Endothelial cell of umbilical vein (primary cell): ENCODE measurements at regions not wholly inside any gene's neighbourhood (a gene's known extent, or its start where the extent isn't known, plus 50 kb on each side); places are given as distances from the start of the nearest gene placed in this dataset.

Source experiments
- BruUV-seq: library from RNA; stranded (reverse); fragments of 400-500 nt; replicated peaks from 2 replicates; lab custom pipeline; 2021; lab: Mats Ljungman, UMichigan
- CTCF ChIA-PET: fragments of 300-600, 350-600 bp; sonication (Branson Sonifier 250); formaldehyde crosslinking; loops from one replicate; lab custom pipeline; 2021; ENCODE audit warnings: antibody characterized with exemption, inconsistent platforms; lab: Charles Lee
- POLR2A ChIA-PET: fragments of 300-600, 350-600 bp; sonication (Branson Sonifier 250); formaldehyde crosslinking; loops from one replicate; lab custom pipeline; 2021; ENCODE audit warnings: antibody characterized with exemption, inconsistent platforms; lab: Charles Lee
- DNase-seq: peaks from one replicate; pipeline ENCODE4 v3.0.0-alpha.2; 2011; ENCODE audit warnings: low read depth, low spot score
- FAIRE-seq: peaks from 2 replicates; lab custom pipeline; 2011; peaks lifted over from hg19 to GRCh38; lab: Jason Lieb, UNC
- H2AFZ ChIP-seq: 2 replicates; pipeline ENCODE4 v1.6.0; 2012; ENCODE audit warnings: low read depth, low read length, control low read depth, inconsistent platforms
- H3K27ac ChIP-seq: 2 replicates; pipeline ENCODE4 v1.5.1; 2011; ENCODE audit warnings: low read depth, mild to moderate bottlenecking, control low read depth, low read length, moderate library complexity; ENCODE audit not compliant: insufficient read depth
- H3K27me3 ChIP-seq, 2 experiments: 2 replicates each; pipeline versions ENCODE4 v1.6.0 to v1.6.1; 2011; ENCODE audit warnings: low read length in 2 of 2, mixed read lengths in 1 of 2; ENCODE audit not compliant: control insufficient read depth in 2 of 2, insufficient read depth in 2 of 2
- H3K36me3 ChIP-seq, 2 experiments: 2 replicates in 1 of 2; 3 replicates in 1 of 2; pipeline ENCODE4 v1.5.1; 2011; ENCODE audit warnings: low read length in 2 of 2, mild to moderate bottlenecking in 1 of 2, moderate library complexity in 1 of 2; ENCODE audit not compliant: control insufficient read depth in 2 of 2, insufficient read depth in 2 of 2; ENCODE audit errors: extremely low read depth in 1 of 2
- H3K4me1 ChIP-seq: 3 replicates; pipeline ENCODE4 v1.5.1; 2011; ENCODE audit warnings: mild to moderate bottlenecking, low read length; ENCODE audit not compliant: control insufficient read depth, insufficient read depth; ENCODE audit errors: extremely low read depth
- H3K4me2 ChIP-seq: 2 replicates; pipeline ENCODE4 v1.6.1; 2011; ENCODE audit warnings: low read length, control low read depth, mixed read lengths; ENCODE audit not compliant: insufficient read depth
- H3K4me3 ChIP-seq, 3 experiments: fragments of 200-600 bp in 1 of 3; sonication (generic), shearing (Covaris generic) in 1 of 3; replicated peaks in 1 of 3; 2 replicates each; pipeline ENCODE4 v1.5.1; 2011 to 2016; ENCODE audit warnings: control low read depth in 3 of 3, low read length in 3 of 3, mild to moderate bottlenecking in 2 of 3, inconsistent platforms in 1 of 3, low read depth in 1 of 3, moderate library complexity in 1 of 3; ENCODE audit not compliant: insufficient read depth in 1 of 3
- H3K79me2 ChIP-seq: 2 replicates; pipeline ENCODE4 v1.6.0; 2012; ENCODE audit warnings: low read length, inconsistent platforms; ENCODE audit not compliant: control insufficient read depth, insufficient read depth
- H3K9ac ChIP-seq: replicated peaks from 2 replicates; pipeline ENCODE3; 2011; ENCODE audit warnings: low read length, control low read depth; ENCODE audit not compliant: insufficient read depth; ENCODE audit errors: extremely low read depth
- H3K9me1 ChIP-seq: replicated peaks from 3 replicates; pipeline ENCODE4 v1.6.0; 2011; ENCODE audit warnings: mild to moderate bottlenecking, low read length; ENCODE audit not compliant: control insufficient read depth, insufficient read depth; ENCODE audit errors: extremely low read depth
- H3K9me3 ChIP-seq: replicated peaks from 2 replicates; pipeline ENCODE4 v1.5.1; 2012; ENCODE audit warnings: low read length, inconsistent platforms; ENCODE audit not compliant: control insufficient read depth, insufficient read depth
- H4K20me1 ChIP-seq: replicated peaks from 2 replicates; pipeline ENCODE3; 2011; ENCODE audit warnings: mild to moderate bottlenecking, low read length; ENCODE audit not compliant: control insufficient read depth, insufficient read depth; ENCODE audit errors: extremely low read depth
- CTCF ChIP-seq, 2 donors: IDR thresholded peaks; 1 replicate in 1 of 2; 2 replicates in 1 of 2; pipeline ENCODE4 v1.5.1; 2011; ENCODE audit warnings: low read length in 2 of 2, mild to moderate bottlenecking in 2 of 2, moderate library complexity in 2 of 2, control low read depth in 1 of 2, inconsistent platforms in 1 of 2, low read depth in 1 of 2; ENCODE audit not compliant: insufficient read depth in 1 of 2; ENCODE audit errors: extremely low read depth in 1 of 2
- EZH2 ChIP-seq: IDR thresholded peaks from 2 replicates; pipeline ENCODE4 v1.6.1; 2012; ENCODE audit warnings: borderline replicate concordance, low read depth, mild to moderate bottlenecking, moderate library complexity, low read length, inconsistent platforms; ENCODE audit not compliant: severe bottlenecking
- FOS ChIP-seq: IDR thresholded peaks from 2 replicates; pipeline ENCODE4 v1.6.1; 2011; ENCODE audit warnings: mild to moderate bottlenecking, low read length, moderate library complexity, borderline replicate concordance; ENCODE audit not compliant: insufficient read depth
- GATA2 ChIP-seq: IDR thresholded peaks from 2 replicates; pipeline ENCODE4 v1.7.0; 2011; ENCODE audit warnings: low read depth, mild to moderate bottlenecking, moderate library complexity, mixed read lengths, low read length; ENCODE audit not compliant: insufficient read length, insufficient read depth
- JUN ChIP-seq: IDR thresholded peaks from 2 replicates; pipeline ENCODE4 v1.6.1; 2011; ENCODE audit warnings: borderline replicate concordance, low read depth; ENCODE audit not compliant: insufficient read length, insufficient read depth
- MAX ChIP-seq: IDR thresholded peaks from 2 replicates; pipeline ENCODE4 v1.6.1; 2011; ENCODE audit not compliant: insufficient read depth, insufficient read length
- MYC ChIP-seq: IDR thresholded peaks from one replicate; pipeline ENCODE4 v1.6.1; 2011; ENCODE audit warnings: mild to moderate bottlenecking, low read depth, low read length
- POLR2A ChIP-seq: IDR thresholded peaks from 2 replicates; pipeline ENCODE4 v1.6.1; 2012; ENCODE audit warnings: low read depth, mild to moderate bottlenecking, control low read depth, low read length
- POLR2AphosphoS5 ChIP-seq: IDR thresholded peaks from 2 replicates; pipeline ENCODE4 v1.6.1; 2012; ENCODE audit warnings: low read depth, mild to moderate bottlenecking, control low read depth, low read length, moderate library complexity; ENCODE audit not compliant: insufficient read depth
- dilution Hi-C: fragments of 300-500 bp; cut with MboI; formaldehyde crosslinking; loops from one replicate; pipeline ENCODE4 v1.15.0; 2019; ENCODE audit warnings: low sequenced_read_pairs; ENCODE audit not compliant: extremely low pct_ligation_motif_present
- intact Hi-C: fragments of 100-400 bp; cut with micrococcal nuclease; formaldehyde crosslinking; loops from one replicate; pipeline ENCODE4 v1.10.0; 2022

- no peaks in the 10 kb centered on the region for H3K79me2 ChIP-seq
- no peak for DNase-seq
- no peaks in the 10 kb centered on the region for H3K36me3 ChIP-seq
- H3K9me3 ChIP-seq, result no peaks in the 10 kb centered on the region
- H2AFZ ChIP-seq, result no peak overlapping the region
- intact Hi-C loops (no loop called here), dilution Hi-C loops (no loop called here)
- no peak overlapping the region for H3K4me2 ChIP-seq
- H3K27me3 ChIP-seq, result no peaks in the 10 kb centered on the region
- no peak overlapping the region for H3K4me3 ChIP-seq
- ChIA-PET POLR2A (no interaction called here), CTCF (no interaction called here)
- H3K4me1 ChIP-seq, result no peaks in the 10 kb centered on the region
- H3K9ac ChIP-seq, result no peak overlapping the region
- no peaks in the 10 kb centered on the region for H3K9me1 ChIP-seq
- no peak overlapping the region for H3K27ac ChIP-seq
- TF ChIP-seq FOS (no peak), MYC (no peak), GATA2 (no peak), JUN (no peak), POLR2AphosphoS5 (no peak), POLR2A (no peak), MAX (no peak), CTCF (IDR thresholded peaks at IDR 0.05; ENCODE audit: extremely low read depth in 1 of 2, insufficient read depth in 1 of 2, low read depth in 1 of 2, low read length in 2 of 2) (no peak), EZH2 (no peak)
- BruUV-seq, result no TSS peak
- H4K20me1 ChIP-seq, result no peaks in the 10 kb centered on the region
- no peak for FAIRE-seq
Measured at GRCh38 chr9:135348076-135348787, 131.3 kb upstream of the PPP1R26 start.
